Ishikawa (cell line): ENCODE measurements at regions not wholly inside any gene's neighbourhood (a gene's known extent, or its start where the extent isn't known, plus 50 kb on each side); places are given as distances from the start of the nearest gene placed in this dataset.

Experiments
- CEBPB ChIP-seq: IDR thresholded peaks from 2 replicates; pipeline ENCODE4 v1.6.1; 2012
- CREB1 ChIP-seq: IDR thresholded peaks from 2 replicates; pipeline ENCODE4 v1.6.1; 2012; ENCODE audit warnings: low read depth
- EGR1 ChIP-seq: IDR thresholded peaks from 2 replicates; pipeline ENCODE4 v1.6.1; 2012
- EP300 ChIP-seq: IDR thresholded peaks from 2 replicates; pipeline ENCODE4 v1.6.1; 2012; ENCODE audit warnings: borderline replicate concordance
- FOXM1 ChIP-seq: IDR thresholded peaks from 2 replicates; pipeline ENCODE4 v1.6.1; 2012; ENCODE audit warnings: low read depth, borderline replicate concordance
- MAX ChIP-seq: IDR thresholded peaks from 2 replicates; pipeline ENCODE4 v1.6.1; 2012
- NFIC ChIP-seq: IDR thresholded peaks from 2 replicates; pipeline ENCODE4 v1.6.1; 2012
- RAD21 ChIP-seq: IDR thresholded peaks from 2 replicates; pipeline ENCODE4 v1.6.1; 2012; ENCODE audit warnings: low read depth
- REST ChIP-seq: IDR thresholded peaks from 2 replicates; pipeline ENCODE4 v1.6.1; 2012; ENCODE audit warnings: low read depth, mild to moderate bottlenecking
- TAF1 ChIP-seq: IDR thresholded peaks from 2 replicates; pipeline ENCODE4 v1.6.1; 2012; ENCODE audit warnings: low read depth, mild to moderate bottlenecking
- TCF12 ChIP-seq: IDR thresholded peaks from 2 replicates; pipeline ENCODE4 v1.6.1; 2012; ENCODE audit warnings: low read depth
- TEAD4 ChIP-seq: IDR thresholded peaks from 2 replicates; pipeline ENCODE4 v1.6.1; 2012
- USF1 ChIP-seq: IDR thresholded peaks from 2 replicates; pipeline ENCODE4 v1.6.1; 2012
- YY1 ChIP-seq: IDR thresholded peaks from 2 replicates; pipeline ENCODE4 v1.6.1; 2012; ENCODE audit warnings: low read depth
- ZBTB7A ChIP-seq: IDR thresholded peaks from 2 replicates; pipeline ENCODE4 v1.6.1; 2012; ENCODE audit warnings: low read depth

GRCh38 chr5:158145827-158146226, 286.9 kb upstream of the CLINT1 start:
- no peak for TF ChIP-seq CEBPB
- TF ChIP-seq TCF12, result no peak

- no peak for TF ChIP-seq TCF12
- no peak for TF ChIP-seq FOXM1
- no peak for TF ChIP-seq USF1
- TF ChIP-seq CREB1, result no peak
- TF ChIP-seq NFIC, result no peak
- no peak for TF ChIP-seq YY1
- TF ChIP-seq EP300, result no peak
- TF ChIP-seq MAX, result no peak
- no peak for TF ChIP-seq REST
- no peak for TF ChIP-seq EGR1
- TF ChIP-seq TAF1, result no peak
- no peak for TF ChIP-seq CEBPB
- no peak for TF ChIP-seq RAD21
These were observed 284.1 kb upstream of the CLINT1 start for GRCh38 chr5:158143081-158143480.

GRCh38 chr5:158142156-158142555, 283.2 kb upstream of the CLINT1 start:
- no peak for TF ChIP-seq RAD21
- no peak for TF ChIP-seq EP300
- TF ChIP-seq TEAD4, result no peak
- TF ChIP-seq TCF12, result no peak
- TF ChIP-seq FOXM1, result no peak
- TF ChIP-seq CREB1, result no peak

- no peak for TF ChIP-seq FOXM1
- no peak for TF ChIP-seq CREB1
- no peak for TF ChIP-seq EP300
- TF ChIP-seq REST, result no peak
- TF ChIP-seq NFIC, result no peak
- no peak for TF ChIP-seq TEAD4
- no peak for TF ChIP-seq TCF12
- TF ChIP-seq YY1, result no peak
- TF ChIP-seq USF1, result no peak
- no peak for TF ChIP-seq MAX
- no peak for TF ChIP-seq RAD21
- no peak for TF ChIP-seq TAF1
- no peak for TF ChIP-seq EGR1
- no peak for TF ChIP-seq CEBPB
- no peak for TF ChIP-seq ZBTB7A
These were observed 281.3 kb upstream of the CLINT1 start for GRCh38 chr5:158140120-158140731.

GRCh38 chr5:158139161-158139560, 280.2 kb upstream of the CLINT1 start:
- no peak for TF ChIP-seq CEBPB

GRCh38 chr5:158135682-158136179, 276.8 kb upstream of the CLINT1 start:
- TF ChIP-seq MAX (no peak), RAD21 (no peak), FOXM1 (no peak)

GRCh38 chr5:158133369-158133768, 274.4 kb upstream of the CLINT1 start:
- TF ChIP-seq USF1, result no peak
- no peak for TF ChIP-seq FOXM1
- no peak for TF ChIP-seq REST
- no peak for TF ChIP-seq EP300
- no peak for TF ChIP-seq TEAD4
- TF ChIP-seq YY1, result no peak
- no peak for TF ChIP-seq NFIC
- no peak for TF ChIP-seq EGR1
- no peak for TF ChIP-seq CREB1
- TF ChIP-seq RAD21, result no peak
- no peak for TF ChIP-seq TCF12
- no peak for TF ChIP-seq CEBPB
- TF ChIP-seq TAF1, result no peak
- no peak for TF ChIP-seq MAX
- TF ChIP-seq ZBTB7A, result no peak
